Psoas muscle (tissue), 7 donors: ENCODE measurements at regions not wholly inside any gene's neighbourhood (a gene's known extent, or its start where the extent isn't known, plus 50 kb on each side); places are given as distances from the start of the nearest gene placed in this dataset.

ENCODE experiments used
- ATAC-seq, 4 donors: fragments of 200-7000 bp; cut with Tn5 transposase; one replicate each; pipeline ENCODE4 v1.9.1; 2020; ENCODE audit warnings: moderate library complexity in 3 of 4, mild to moderate bottlenecking in 2 of 4
- DNase-seq, 2 donors: peaks; one replicate each; pipeline ENCODE4 v3.0.0-alpha.2; 2020
- H3K27ac ChIP-seq: fragments of 200-600 bp; one replicate; pipeline ENCODE4 v1.8.0; 2022
- H3K27me3 ChIP-seq, 3 donors: fragments of 200-600 bp in 1 of 3; one replicate each; pipeline versions ENCODE4 v1.6.1 to v1.8.0; 2013 to 2022; ENCODE audit warnings: low read length in 2 of 3, mild to moderate bottlenecking in 2 of 3, moderate library complexity in 1 of 3; ENCODE audit not compliant: insufficient read depth in 3 of 3
- H3K36me3 ChIP-seq, 2 donors: fragments of 200-600 bp in 1 of 2; one replicate each; pipeline versions ENCODE4 v1.6.1 to v1.8.0; 2013 to 2022; ENCODE audit warnings: low read depth in 1 of 2, mild to moderate bottlenecking in 1 of 2, moderate library complexity in 1 of 2; ENCODE audit not compliant: insufficient read depth in 1 of 2
- H3K4me1 ChIP-seq: fragments of 200-600 bp; one replicate; pipeline ENCODE4 v1.8.0; 2022
- H3K4me3 ChIP-seq: fragments of 200-600 bp; one replicate; pipeline ENCODE4 v1.8.0; 2022; ENCODE audit warnings: mild to moderate bottlenecking
- H3K9me3 ChIP-seq: fragments of 200-600 bp; one replicate; pipeline ENCODE4 v1.8.0; 2022
- CTCF ChIP-seq: fragments of 200-600 bp; IDR thresholded peaks from one replicate; pipeline ENCODE4 v1.8.0; 2022; ENCODE audit warnings: antibody characterized with exemption
- WGBS, 3 donors: extraction: QIAGEN DNeasy Blood & Tissue Kit; methylation state at CpG; one replicate each; pipeline versions ENCODE4 v1.1.6 to v1.1.7; 2013; 5-methylcytosine and 5-hydroxymethylcytosine counted together
- intact Hi-C, 2 donors: fragments of 100-400 bp; cut with DNase I; formaldehyde crosslinking; loops; one replicate each; pipeline versions ENCODE4 v1.11.0 to v1.14.2; 2022
- donor health status: healthy with polysubstance abuse.
- donor health status: DM: no; HTN: no; CAD: no; lungs with moderate emphysema.
- donor health status: Bipolar disorder and iron deficiency.
- donor health status: healthy.
- donor health status: DM: yes; HTN: yes; CAD: no.
- donor health status: DM: no; HTN: no; CAD: no.
- donor health status: DM: yes; HTN: yes; CAD: no.

DNA sequence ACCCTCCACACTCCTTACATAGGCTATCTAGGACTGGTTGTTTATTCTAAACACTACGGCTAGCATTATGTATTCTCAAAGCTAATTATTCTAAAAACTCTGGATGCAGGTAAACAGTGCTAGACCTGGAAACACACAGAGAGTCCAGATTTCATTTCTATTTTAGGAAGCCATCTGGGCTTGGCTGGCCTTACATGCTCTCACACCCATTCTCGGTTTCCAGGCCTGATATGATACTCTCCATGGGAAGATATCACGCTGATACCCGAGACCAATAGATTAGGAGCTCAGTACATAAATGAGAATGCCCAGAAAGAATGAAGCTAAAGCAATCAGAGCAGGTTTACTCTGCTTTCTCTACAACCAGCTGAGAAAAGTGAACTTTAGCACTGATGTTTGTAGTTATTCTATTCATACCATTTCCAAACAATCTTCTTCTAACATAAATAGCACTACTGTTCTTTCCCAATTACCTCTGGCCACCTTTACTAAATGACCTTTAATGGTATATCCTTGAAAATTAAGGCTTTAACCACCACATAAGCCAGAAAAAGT lies 973.3 kb downstream of the PCDH18 start:
- Histone ChIP-seq H3K9me3 (no peaks in the 10 kb centered on the region), H3K4me3 (no peak overlapping the region), H3K36me3 (no peaks in the 10 kb centered on the region), H3K4me1 (peaks cover 9% of the 10 kb centered on the region), H3K27ac (no peak overlapping the region), H3K27me3 (no peaks in the 10 kb centered on the region)
- intact Hi-C loops, result no loop called here
- DNase-seq, result no peak
- ATAC-seq, result peak in 3 of 4 donors; percentile 36 to 68 (median 44)
- WGBS, 3 donors, result 23 to 42% (median 29%) methylated on average over 4 of the region's 4 CpGs
- no peak for TF ChIP-seq CTCF

GRCh38 chr4:136557396-136557795 lies 974.9 kb downstream of the PCDH18 start:
- ATAC-seq (no peak), DNase-seq (no peak)
- H3K4me3 ChIP-seq, result no peak overlapping the region
- H3K9me3 ChIP-seq, result no peaks in the 10 kb centered on the region
- intact Hi-C loops, result no loop called here
- TF ChIP-seq CTCF, result no peak
- H3K27ac ChIP-seq, result no peak overlapping the region
- no peaks in the 10 kb centered on the region for H3K27me3 ChIP-seq
- H3K4me1 ChIP-seq, result peaks cover 9% of the 10 kb centered on the region
- WGBS, 3 donors, result 50 to 76% (median 54%) methylated on average over 4 of the region's 4 CpGs
- no peaks in the 10 kb centered on the region for H3K36me3 ChIP-seq

GRCh38 chr4:136554033-136554432 lies 978.3 kb downstream of the PCDH18 start:
- Histone ChIP-seq H3K27me3 (no peaks in the 10 kb centered on the region), H3K4me1 (peaks cover 2% of the 10 kb centered on the region), H3K9me3 (no peaks in the 10 kb centered on the region), H3K27ac (no peak overlapping the region), H3K36me3 (no peaks in the 10 kb centered on the region), H3K4me3 (no peak overlapping the region)
- intact Hi-C loops, result no loop called here
- no peak for TF ChIP-seq CTCF
- ATAC-seq (no peak), DNase-seq (no peak)

DNA sequence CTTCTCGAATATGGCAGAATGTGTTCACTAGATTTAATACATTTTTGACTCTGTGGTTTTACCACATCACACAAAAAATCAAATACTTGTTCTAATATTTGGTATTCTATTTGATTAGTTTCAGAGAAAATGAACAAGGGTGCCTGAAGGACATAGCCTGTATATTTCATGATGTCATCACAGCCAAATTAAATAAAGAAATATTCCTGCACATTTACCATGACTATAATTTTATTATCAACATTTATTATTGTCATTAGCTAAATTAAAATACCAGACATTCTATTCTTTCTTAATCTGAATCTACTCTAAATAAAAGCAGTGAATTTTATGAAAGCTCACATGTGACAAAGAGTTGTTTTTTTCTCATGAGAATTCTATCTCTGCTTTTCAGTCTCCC lies 980.5 kb downstream of the PCDH18 start:
- no peak for ATAC-seq
- no peak for DNase-seq
- no peaks in the 10 kb centered on the region for H3K27me3 ChIP-seq
- no peaks in the 10 kb centered on the region for H3K36me3 ChIP-seq
- intact Hi-C loops, result no loop called here
- WGBS, 3 donors, result 86 to 95% (median 94%) methylated on average over 1 of the region's 1 CpG
- H3K27ac ChIP-seq, result no peak overlapping the region
- H3K9me3 ChIP-seq, result no peaks in the 10 kb centered on the region
- no peak for TF ChIP-seq CTCF
- no peaks in the 10 kb centered on the region for H3K4me1 ChIP-seq
- H3K4me3 ChIP-seq, result no peak overlapping the region

GRCh38 chr4:136540747-136541146 lies 991.5 kb downstream of the PCDH18 start:
- Histone ChIP-seq H3K4me3 (no peak overlapping the region), H3K36me3 (no peaks in the 10 kb centered on the region), H3K9me3 (no peaks in the 10 kb centered on the region), H3K27me3 (no peaks in the 10 kb centered on the region), H3K4me1 (no peaks in the 10 kb centered on the region), H3K27ac (no peak overlapping the region)
- no peak for TF ChIP-seq CTCF
- DNase-seq, result no peak
- ATAC-seq, result no peak
- WGBS, 3 donors, result 68 to 78% (median 71%) methylated on average over 2 of the region's 2 CpGs
- intact Hi-C loops, result no loop called here
